HEK293T (cell line): ENCODE measurements at regions not wholly inside any gene's neighbourhood (a gene's known extent, or its start where the extent isn't known, plus 50 kb on each side); places are given as distances from the start of the nearest gene placed in this dataset.

Source experiments
- ARNT ChIP-seq: fragments of 450-650 bp; IDR thresholded peaks from 2 replicates; pipeline ENCODE4 v1.6.1; 2017; ENCODE audit warnings: mild to moderate bottlenecking
- BHLHE40 ChIP-seq: fragments of 450-650 bp; IDR thresholded peaks from 2 replicates; pipeline ENCODE4 v1.6.1; 2016; ENCODE audit warnings: mild to moderate bottlenecking, moderate library complexity, borderline replicate concordance
- CTBP1 ChIP-seq: fragments of 450-650 bp; IDR thresholded peaks from 2 replicates; pipeline ENCODE4 v1.6.1; 2016; ENCODE audit warnings: borderline replicate concordance
- FOXA1 ChIP-seq: fragments of 450-650 bp; IDR thresholded peaks from 2 replicates; pipeline ENCODE4 v1.6.1; 2016; ENCODE audit warnings: mild to moderate bottlenecking
- FOXM1 ChIP-seq: fragments of 450-650 bp; IDR thresholded peaks from 2 replicates; pipeline ENCODE4 v1.6.1; 2017; ENCODE audit warnings: mild to moderate bottlenecking, borderline replicate concordance
- LEF1 ChIP-seq: fragments of 450-650 bp; IDR thresholded peaks from 2 replicates; pipeline ENCODE4 v1.6.1; 2017; ENCODE audit warnings: mild to moderate bottlenecking, borderline replicate concordance
- SP1 ChIP-seq: fragments of 450-650 bp; IDR thresholded peaks from 2 replicates; pipeline ENCODE4 v1.6.1; 2017
- SUZ12 ChIP-seq: fragments of 450-650 bp; IDR thresholded peaks from 2 replicates; pipeline ENCODE4 v1.6.1; 2016; ENCODE audit warnings: mild to moderate bottlenecking
- ZNF384 ChIP-seq: fragments of 450-650 bp; IDR thresholded peaks from 2 replicates; pipeline ENCODE4 v1.6.1; 2016

DNA sequence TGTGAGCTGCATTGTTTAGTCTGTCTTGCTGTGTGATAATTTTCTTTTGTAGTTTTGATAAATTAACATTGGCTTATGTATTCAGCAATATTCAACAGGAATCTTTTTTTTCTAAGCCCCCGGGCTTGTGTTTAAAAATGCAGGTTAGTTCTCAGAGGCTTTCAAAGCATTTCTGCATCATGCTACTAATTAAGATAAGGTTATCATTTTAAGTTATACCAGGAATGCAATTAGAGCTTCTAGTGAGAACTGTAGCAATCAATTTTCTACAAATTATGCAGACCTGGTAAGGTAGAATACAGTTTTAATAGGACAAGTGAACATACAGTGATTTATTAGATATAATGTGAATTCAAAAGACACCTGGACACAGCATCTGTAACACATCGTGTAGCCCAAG, 179.2 kb downstream of the PRL start:
- TF ChIP-seq FOXM1 (no peak), FOXA1 (no peak), LEF1 (no peak), CTBP1 (no peak), SUZ12 (no peak), ARNT (no peak), BHLHE40 (no peak), SP1 (no peak), ZNF384 (no peak)
